NCI-H1417 treated with DMSO at 0.1 percent for 48 hours (cell line): ENCODE measurements at regions not wholly inside any gene's neighbourhood (a gene's known extent, or its start where the extent isn't known, plus 50 kb on each side); places are given as distances from the start of the nearest gene placed in this dataset.

Source experiments
- DNase-seq: peaks from one replicate; lab custom pipeline; 2025; lab: John Stamatoyannopoulos, UW

GRCh38 chr5:40385544-40385943 is 294.2 kb upstream of the PTGER4 start:
- no peak for DNase-seq

- no peak for DNase-seq
Measured at GRCh38 chr5:40384782-40385390, 294.8 kb upstream of the PTGER4 start.

GRCh38 chr5:40383749-40384651 is 295.7 kb upstream of the PTGER4 start:
- no peak for DNase-seq

GRCh38 chr5:40381676-40382363 is 297.9 kb upstream of the PTGER4 start:
- DNase-seq: no peak

GRCh38 chr5:40381016-40381415 is 298.7 kb upstream of the PTGER4 start:
- no peak for DNase-seq

GRCh38 chr5:40378396-40379177 is 301.1 kb upstream of the PTGER4 start:
- DNase-seq: no peak

- DNase-seq: no peak
Measured at GRCh38 chr5:40376566-40376965, 303.1 kb upstream of the PTGER4 start.

GRCh38 chr5:40374853-40375252 is 304.9 kb upstream of the PTGER4 start:
- no peak for DNase-seq

- no peak for DNase-seq
Measured at GRCh38 chr5:40368200-40368599, 311.5 kb upstream of the PTGER4 start.

GRCh38 chr5:40367255-40367654 is 312.5 kb upstream of the PTGER4 start:
- DNase-seq: no peak

GRCh38 chr5:40365342-40366330 is 314.1 kb upstream of the PTGER4 start:
- DNase-seq: no peak

- no peak for DNase-seq
Measured at GRCh38 chr5:40364441-40364840, 315.3 kb upstream of the PTGER4 start.

- DNase-seq: no peak
Measured at GRCh38 chr5:40361378-40361777, 318.3 kb upstream of the PTGER4 start.

GRCh38 chr5:40360685-40361084 is 319.0 kb upstream of the PTGER4 start:
- no peak for DNase-seq

GRCh38 chr5:40359832-40360231 is 319.9 kb upstream of the PTGER4 start:
- DNase-seq: no peak

- DNase-seq: no peak
Measured at GRCh38 chr5:40359093-40359492, 320.6 kb upstream of the PTGER4 start.

- no peak for DNase-seq
Measured at GRCh38 chr5:40356248-40356647, 323.5 kb upstream of the PTGER4 start.

GRCh38 chr5:40355846-40356245 is 323.9 kb upstream of the PTGER4 start:
- no peak for DNase-seq

- DNase-seq: no peak
Measured at GRCh38 chr5:40355181-40355580, 324.5 kb upstream of the PTGER4 start.

GRCh38 chr5:40354171-40354570 is 325.5 kb upstream of the PTGER4 start:
- DNase-seq: no peak

- no peak for DNase-seq
Measured at GRCh38 chr5:40353442-40353841, 326.3 kb upstream of the PTGER4 start.
